Psoas muscle (tissue), 7 donors: ENCODE measurements at regions not wholly inside any gene's neighbourhood (a gene's known extent, or its start where the extent isn't known, plus 50 kb on each side); places are given as distances from the start of the nearest gene placed in this dataset.

Source experiments
- ATAC-seq, 4 donors: fragments of 200-7000 bp; cut with Tn5 transposase; one replicate each; pipeline ENCODE4 v1.9.1; 2020; ENCODE audit warnings: moderate library complexity in 3 of 4, mild to moderate bottlenecking in 2 of 4
- DNase-seq, 2 donors: peaks; one replicate each; pipeline ENCODE4 v3.0.0-alpha.2; 2020
- H3K27ac ChIP-seq: fragments of 200-600 bp; one replicate; pipeline ENCODE4 v1.8.0; 2022
- H3K27me3 ChIP-seq, 3 donors: fragments of 200-600 bp in 1 of 3; one replicate each; pipeline versions ENCODE4 v1.6.1 to v1.8.0; 2013 to 2022; ENCODE audit warnings: low read length in 2 of 3, mild to moderate bottlenecking in 2 of 3, moderate library complexity in 1 of 3; ENCODE audit not compliant: insufficient read depth in 3 of 3
- H3K36me3 ChIP-seq, 2 donors: fragments of 200-600 bp in 1 of 2; one replicate each; pipeline versions ENCODE4 v1.6.1 to v1.8.0; 2013 to 2022; ENCODE audit warnings: low read depth in 1 of 2, mild to moderate bottlenecking in 1 of 2, moderate library complexity in 1 of 2; ENCODE audit not compliant: insufficient read depth in 1 of 2
- H3K4me1 ChIP-seq: fragments of 200-600 bp; one replicate; pipeline ENCODE4 v1.8.0; 2022
- H3K4me3 ChIP-seq: fragments of 200-600 bp; one replicate; pipeline ENCODE4 v1.8.0; 2022; ENCODE audit warnings: mild to moderate bottlenecking
- H3K9me3 ChIP-seq: fragments of 200-600 bp; one replicate; pipeline ENCODE4 v1.8.0; 2022
- CTCF ChIP-seq: fragments of 200-600 bp; IDR thresholded peaks from one replicate; pipeline ENCODE4 v1.8.0; 2022; ENCODE audit warnings: antibody characterized with exemption
- WGBS, 3 donors: extraction: QIAGEN DNeasy Blood & Tissue Kit; methylation state at CpG; one replicate each; pipeline versions ENCODE4 v1.1.6 to v1.1.7; 2013; 5-methylcytosine and 5-hydroxymethylcytosine counted together
- intact Hi-C, 2 donors: fragments of 100-400 bp; cut with DNase I; formaldehyde crosslinking; loops; one replicate each; pipeline versions ENCODE4 v1.11.0 to v1.14.2; 2022
- donor health status: healthy with polysubstance abuse.
- donor health status: DM: no; HTN: no; CAD: no; lungs with moderate emphysema.
- donor health status: Bipolar disorder and iron deficiency.
- donor health status: healthy.
- donor health status: DM: yes; HTN: yes; CAD: no.
- donor health status: DM: no; HTN: no; CAD: no.
- donor health status: DM: yes; HTN: yes; CAD: no.

DNA sequence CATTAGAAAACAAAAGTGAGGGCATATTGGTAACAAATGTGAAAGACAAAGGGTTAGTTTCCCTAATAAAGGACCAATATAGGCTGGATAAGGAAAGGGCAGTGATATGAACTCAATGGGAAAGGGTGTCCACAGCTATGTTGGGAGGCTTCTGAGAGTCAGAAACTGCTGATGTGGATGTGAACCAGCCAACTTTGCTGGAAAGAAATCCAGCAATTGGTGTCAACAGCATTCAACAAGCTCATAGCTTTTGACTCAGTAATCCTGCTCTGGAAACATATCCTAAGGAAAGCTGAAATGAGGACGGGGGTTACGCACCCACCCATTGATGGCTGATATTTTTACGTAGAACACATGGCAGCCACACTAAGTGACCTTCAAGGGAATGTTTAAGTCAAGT, 63.7 kb downstream of the ARL4C start:
- Histone ChIP-seq H3K4me1 (no peaks in the 10 kb centered on the region), H3K27ac (no peak overlapping the region), H3K36me3 (no peaks in the 10 kb centered on the region), H3K9me3 (no peaks in the 10 kb centered on the region), H3K27me3 (no peaks in the 10 kb centered on the region), H3K4me3 (no peak overlapping the region)
- no peak for TF ChIP-seq CTCF
- WGBS, 3 donors = 31 to 81% (median 40%) methylated on average over 3 of the region's 3 CpGs
- no peak for DNase-seq
- ATAC-seq = no peak
- intact Hi-C loops = no loop called here

DNA sequence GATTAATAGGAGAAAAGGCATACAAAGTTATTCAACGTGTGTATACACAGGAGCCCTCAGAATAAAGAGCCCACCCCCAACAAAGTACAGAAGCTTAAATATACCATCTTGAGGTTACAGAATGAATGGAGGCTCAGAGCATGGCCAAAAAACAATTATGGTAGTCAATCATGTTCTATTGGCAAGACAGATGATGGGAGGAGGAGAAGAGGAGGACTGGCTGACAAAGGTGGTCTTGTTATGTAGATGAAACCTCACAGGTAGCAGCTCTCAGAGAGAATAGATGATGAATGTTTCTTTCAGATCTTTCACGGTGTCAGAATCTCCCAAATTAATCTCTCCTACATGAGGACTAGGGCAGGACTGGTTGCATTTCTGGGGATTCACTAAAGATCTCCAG, 66.0 kb downstream of the ARL4C start:
- DNase-seq (no peak), ATAC-seq (no peak)
- no peaks in the 10 kb centered on the region for H3K4me1 ChIP-seq
- no peak overlapping the region for H3K27ac ChIP-seq
- H3K36me3 ChIP-seq = no peaks in the 10 kb centered on the region
- 54 to 70% (median 62%) methylated on average over 2 of the region's 2 CpGs for WGBS, 3 donors
- H3K27me3 ChIP-seq = no peaks in the 10 kb centered on the region
- intact Hi-C loops = no loop called here
- no peak overlapping the region for H3K4me3 ChIP-seq
- TF ChIP-seq CTCF = no peak
- no peaks in the 10 kb centered on the region for H3K9me3 ChIP-seq

- H3K36me3 ChIP-seq = no peaks in the 10 kb centered on the region
- 70 to 74% (median 72%) methylated on average over 5 of the region's 5 CpGs for WGBS, 3 donors
- no peaks in the 10 kb centered on the region for H3K9me3 ChIP-seq
- no peaks in the 10 kb centered on the region for H3K27me3 ChIP-seq
- H3K4me3 ChIP-seq = no peak overlapping the region
- intact Hi-C loops = no loop called here
- ATAC-seq = no peak
- no peak for TF ChIP-seq CTCF
- no peak for DNase-seq
- H3K4me1 ChIP-seq = no peaks in the 10 kb centered on the region
- no peak overlapping the region for H3K27ac ChIP-seq
These were observed 67.6 kb downstream of the ARL4C start for GRCh38 chr2:234429265-234429664.

DNA sequence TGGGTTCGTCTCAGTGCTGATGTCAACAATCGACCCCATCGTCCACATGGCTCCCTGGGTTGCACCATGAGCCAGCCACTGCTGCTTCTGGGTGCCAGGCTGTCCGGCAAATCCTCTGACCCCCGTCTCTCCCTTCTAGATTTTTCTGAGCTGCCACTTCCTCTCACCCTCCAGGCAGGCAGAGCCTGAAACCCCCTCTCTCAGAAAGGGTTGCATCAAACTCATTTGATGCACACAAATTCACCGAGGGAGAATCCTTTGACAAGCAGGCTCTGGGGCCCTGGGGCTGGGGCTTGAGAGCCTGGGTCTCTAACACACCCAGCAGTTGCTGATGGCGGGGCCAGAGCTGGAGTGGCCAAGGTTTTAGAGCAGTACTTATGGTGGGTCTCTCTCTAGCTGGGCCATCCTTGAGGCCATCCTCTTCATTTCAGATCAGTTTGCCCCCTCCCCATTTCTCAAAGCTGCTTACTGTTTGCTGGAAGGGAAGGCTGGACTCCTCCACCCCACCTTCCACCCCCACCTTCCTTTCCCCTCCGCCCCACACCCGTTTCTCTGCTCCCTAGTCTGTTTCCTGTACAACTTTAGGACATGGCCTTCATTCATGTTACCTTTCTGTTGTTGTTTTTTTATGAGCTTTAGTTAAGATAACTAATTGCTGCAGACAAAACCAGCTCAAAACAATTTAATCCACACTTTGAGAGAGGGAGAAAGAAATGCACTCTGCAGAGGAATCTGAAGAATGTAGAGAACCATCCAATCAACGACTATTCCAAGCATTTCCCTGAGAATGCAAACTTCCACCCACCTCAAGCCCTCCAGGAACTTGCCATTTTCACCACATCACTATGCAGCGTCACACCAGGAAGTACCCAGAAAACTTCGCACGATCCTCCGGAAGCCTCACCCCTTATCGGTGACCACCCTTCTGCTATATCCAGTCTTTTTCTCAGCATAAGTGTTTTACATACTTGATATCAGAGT, 69.5 kb downstream of the ARL4C start:
- Histone ChIP-seq H3K27ac (no peak overlapping the region), H3K4me3 (no peak overlapping the region), H3K9me3 (no peaks in the 10 kb centered on the region), H3K36me3 (no peaks in the 10 kb centered on the region), H3K27me3 (no peaks in the 10 kb centered on the region), H3K4me1 (no peaks in the 10 kb centered on the region)
- intact Hi-C loops = no loop called here
- 59 to 64% (median 63%) methylated on average over 15 of the region's 15 CpGs for WGBS, 3 donors
- no peak for DNase-seq
- no peak for TF ChIP-seq CTCF
- ATAC-seq = no peak
